GM19239 (cell line): ENCODE measurements at regions not wholly inside any gene's neighbourhood (a gene's known extent, or its start where the extent isn't known, plus 50 kb on each side); places are given as distances from the start of the nearest gene placed in this dataset.
"Not testable (repeated sequence)": the region's sequence is repeated elsewhere in the genome, so short reads cannot be mapped to it uniquely, and the experiment has no call there.

ENCODE experiments used
- DNase-seq: peaks from one replicate; pipeline ENCODE4 v3.0.0; 2011; ENCODE audit warnings: low spot score; ENCODE audit not compliant: insufficient read length
- FAIRE-seq: peaks from 2 replicates; lab custom pipeline; 2011; peaks lifted over from hg19 to GRCh38; lab: Jason Lieb, UNC

DNA sequence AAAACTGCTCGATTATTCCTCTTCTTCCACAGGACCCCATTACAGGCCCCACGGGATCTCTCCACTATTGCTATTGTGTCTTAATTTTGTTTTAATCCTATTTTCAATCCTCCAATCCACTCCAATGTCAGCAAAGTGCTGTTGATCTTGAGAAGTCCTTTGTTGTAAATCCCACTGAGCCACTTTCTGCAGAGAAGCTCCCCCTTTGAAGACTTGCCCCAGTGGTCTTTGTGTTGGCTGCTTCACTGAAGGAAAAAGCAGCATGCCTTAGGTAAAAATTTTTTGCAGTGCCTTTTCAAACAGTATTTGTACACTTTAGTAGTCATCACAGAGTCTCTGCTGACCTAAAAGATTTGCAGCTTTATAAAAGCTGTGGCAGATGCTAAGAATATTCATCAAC is 252.0 kb upstream of the SLC7A11 start:
- no peak for DNase-seq
- FAIRE-seq = no peak

DNA sequence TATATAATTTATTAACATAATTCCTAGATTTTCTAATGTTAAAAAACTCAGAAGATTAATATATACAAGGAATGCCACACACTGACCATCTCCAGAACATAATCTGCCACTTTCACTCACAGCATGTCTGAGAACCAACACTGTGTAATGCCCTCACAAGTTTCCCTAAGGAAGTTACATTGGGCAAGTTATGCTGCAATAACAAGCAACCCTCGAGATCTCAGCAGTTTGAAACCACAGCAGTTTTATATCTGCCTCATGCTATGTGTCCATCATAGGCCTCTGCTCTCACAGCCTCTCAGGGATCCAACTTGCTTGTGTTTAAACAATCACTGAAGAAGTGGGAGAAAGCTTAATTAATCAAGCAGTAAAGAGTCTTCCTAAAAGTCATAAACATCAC is 250.0 kb upstream of the SLC7A11 start:
- DNase-seq (no peak), FAIRE-seq (no peak)

DNA sequence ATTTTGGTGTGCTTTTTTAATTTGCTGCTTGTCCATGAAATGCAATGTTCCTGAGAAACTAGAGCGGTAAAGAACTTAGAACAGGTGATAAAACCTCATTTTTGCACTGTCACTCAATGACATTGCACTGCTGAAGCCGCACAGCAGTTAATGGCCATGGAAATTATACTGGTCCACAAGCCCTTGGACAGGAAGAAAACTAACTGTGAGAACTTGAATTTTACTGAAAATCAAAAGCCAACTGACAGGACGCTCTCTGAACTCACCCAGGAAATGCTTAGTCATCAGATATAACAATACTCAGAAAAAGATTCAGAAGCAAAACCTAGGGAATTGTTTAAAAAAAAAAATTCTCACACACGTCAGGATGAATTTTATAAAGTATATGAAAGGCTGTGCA is 246.4 kb upstream of the SLC7A11 start:
- DNase-seq = no peak
- FAIRE-seq = no peak

DNA sequence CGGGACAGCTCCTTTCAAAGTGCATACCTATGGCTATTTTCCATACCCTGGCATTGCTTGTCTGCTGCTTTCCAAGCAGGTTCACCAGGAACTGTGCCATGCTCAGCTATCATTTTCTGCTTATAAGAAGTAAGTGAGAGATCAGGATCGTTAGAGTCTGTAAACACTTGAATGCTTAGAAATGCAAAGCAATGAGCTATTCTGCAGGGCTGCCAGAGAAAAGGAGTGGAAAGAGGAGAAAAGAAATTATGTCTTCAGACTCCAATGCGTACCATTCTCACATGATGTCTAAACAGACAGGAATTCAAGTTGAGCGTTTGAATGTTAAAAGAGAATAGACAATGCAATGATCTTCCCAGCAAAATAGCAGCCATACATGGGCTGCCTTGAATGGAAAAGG is 245.5 kb upstream of the SLC7A11 start:
- no peak for FAIRE-seq
- DNase-seq = no peak

DNA sequence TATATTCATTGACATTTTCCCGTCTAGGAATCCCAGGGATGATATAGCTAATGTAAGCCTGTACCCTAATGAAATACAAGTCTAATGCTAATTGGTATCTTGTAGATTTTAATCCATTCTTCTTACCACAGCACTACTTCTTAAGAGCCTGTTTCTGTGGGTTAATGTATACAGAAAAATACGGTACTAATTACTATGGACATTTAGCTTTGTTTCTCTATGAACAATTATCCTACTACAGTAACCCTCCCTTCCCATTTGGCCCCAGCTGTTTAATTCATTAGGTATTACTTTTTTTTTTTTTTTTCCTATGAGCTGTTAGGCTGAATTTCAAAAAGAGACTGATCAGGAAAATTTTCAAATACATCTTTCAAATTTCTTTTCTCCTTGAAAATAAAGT is 245.1 kb upstream of the SLC7A11 start:
- FAIRE-seq (no peak), DNase-seq (no peak)

DNA sequence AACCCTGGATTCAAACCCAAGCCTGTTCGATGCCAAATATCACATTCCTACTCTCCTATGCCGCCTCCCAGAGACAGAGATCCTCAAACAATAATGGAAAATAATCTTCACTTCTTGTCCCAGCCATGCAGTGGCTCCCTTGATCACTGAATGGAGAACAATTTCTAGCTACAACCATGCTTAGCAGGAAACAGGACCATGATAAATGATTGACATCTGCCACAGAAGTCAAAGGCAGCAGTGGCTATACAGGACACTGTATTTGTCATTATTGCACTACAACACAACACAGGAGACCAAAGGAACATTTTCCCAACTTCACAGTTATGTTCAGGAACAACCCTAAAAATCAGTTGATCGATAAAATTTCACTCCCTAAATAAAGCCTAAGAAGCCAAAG is 243.3 kb upstream of the SLC7A11 start:
- DNase-seq (no peak), FAIRE-seq (no peak)

DNA sequence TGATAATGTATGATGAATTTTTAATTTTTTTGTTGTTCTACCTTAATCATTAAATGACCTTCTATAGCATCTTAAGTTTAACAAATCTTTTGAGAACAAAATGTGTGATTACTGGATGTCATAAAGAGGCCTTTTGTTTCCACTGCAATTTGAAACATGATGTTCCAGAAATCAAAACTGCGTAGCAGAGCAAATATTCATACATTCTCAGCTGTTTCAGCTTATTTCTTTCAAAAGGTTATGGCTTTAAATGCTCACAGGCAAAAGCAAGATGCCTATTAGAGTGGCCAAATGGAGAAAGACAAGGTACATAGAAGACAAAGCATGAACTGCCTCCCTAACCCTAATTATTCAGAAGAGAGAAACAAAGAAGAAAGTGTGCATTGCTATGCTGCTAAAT is 233.0 kb upstream of the SLC7A11 start:
- no peak for FAIRE-seq
- no peak for DNase-seq

DNA sequence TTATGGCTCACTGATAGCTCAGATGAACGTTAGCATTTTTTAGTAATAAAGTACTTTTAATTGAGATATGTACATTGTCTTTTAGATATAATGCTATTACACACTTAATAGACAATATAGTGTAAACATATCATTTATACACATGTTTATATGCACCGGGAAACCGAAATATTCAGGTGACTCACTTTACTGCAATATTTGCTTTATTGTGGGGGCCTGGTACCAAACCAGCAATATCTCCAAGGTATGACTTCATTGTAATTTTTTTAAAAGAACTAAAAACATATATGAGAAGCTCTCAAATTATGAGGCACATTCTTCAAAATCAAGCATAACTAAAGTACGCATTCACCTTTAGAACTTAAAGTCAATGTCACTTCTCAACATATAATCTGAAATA is 231.2 kb upstream of the SLC7A11 start:
- FAIRE-seq (no peak), DNase-seq (no peak)

DNA sequence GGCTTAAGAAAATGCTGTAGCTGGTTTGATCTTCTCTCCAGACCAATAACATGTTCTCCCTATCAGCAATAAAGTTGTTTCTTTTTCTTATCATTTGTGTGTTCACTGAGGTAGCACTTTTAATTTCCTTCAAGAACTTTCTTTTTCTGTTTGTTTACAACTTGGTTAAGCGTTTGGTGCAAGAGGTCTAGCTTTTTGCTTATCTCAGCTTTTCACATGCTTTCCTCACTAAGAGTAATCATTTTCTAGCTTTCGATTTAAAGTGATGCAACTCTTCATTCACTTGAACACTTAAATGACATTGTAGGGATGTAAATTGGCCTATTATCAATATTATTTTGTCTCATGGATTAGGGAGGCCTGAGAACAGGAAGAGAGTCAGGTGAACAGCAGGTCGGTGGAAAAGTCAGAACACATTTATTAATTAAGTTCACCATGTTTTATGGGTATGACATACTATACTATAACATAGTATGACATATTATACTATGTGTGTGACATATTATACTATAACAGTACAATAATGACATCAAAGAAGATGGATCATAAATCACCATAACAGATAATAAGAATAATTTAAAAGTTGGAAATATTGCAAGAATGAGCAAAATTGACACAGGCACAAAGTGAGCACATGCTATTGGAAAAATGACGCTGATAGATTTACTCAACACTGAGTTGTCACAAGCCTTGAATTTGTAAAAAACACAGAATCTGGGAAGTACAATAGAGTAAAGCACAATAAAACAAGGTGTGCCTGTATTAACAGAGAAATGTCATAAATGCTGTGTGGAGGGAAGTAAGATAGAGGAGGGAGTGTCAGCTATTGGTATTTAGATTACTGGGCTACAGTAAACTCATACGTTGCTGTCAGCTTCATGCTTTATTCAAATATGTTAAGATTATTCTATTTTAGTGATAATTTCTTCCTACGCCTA is 218.6 kb upstream of the SLC7A11 start:
- DNase-seq = no peak
- FAIRE-seq = no peak

DNA sequence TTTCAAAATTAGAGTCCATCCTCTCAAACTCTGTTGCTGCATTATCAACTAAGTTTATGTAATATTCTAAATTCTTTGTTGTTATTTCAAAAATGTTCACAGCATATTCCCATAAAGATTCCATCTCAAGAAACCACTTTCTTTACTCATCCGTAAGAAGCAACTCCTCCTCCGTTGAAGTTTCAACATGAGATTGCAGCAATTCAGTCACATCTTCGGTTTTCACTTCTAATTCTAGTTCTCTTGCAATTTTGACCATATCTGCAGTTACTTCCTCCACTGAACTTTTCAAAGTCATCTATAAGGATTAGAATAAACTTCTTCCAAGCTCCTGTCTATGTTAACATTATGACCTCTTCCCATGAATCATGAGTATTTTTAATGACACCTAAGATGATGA is 216.6 kb upstream of the SLC7A11 start:
- DNase-seq (no peak), FAIRE-seq (no peak)

DNA sequence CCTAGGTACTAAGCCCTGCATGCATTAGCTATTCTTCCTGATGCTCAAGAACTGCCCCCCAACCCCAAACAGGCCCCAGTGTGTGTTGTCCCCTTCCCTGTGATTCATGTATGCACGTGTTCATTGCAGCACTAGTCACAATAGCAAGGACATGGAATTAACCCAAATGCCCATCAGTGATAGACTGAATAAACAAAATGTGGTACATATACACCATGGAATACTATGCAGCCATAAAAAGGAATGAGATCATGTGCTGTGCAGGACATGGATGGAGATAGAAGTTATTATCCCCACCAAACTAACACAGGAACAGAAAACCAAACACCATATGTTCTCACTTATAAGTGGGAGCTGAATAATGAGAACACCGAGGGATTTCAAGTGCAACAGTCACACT is 214.2 kb upstream of the SLC7A11 start:
- DNase-seq, FAIRE-seq: not testable (repeated sequence)

DNA sequence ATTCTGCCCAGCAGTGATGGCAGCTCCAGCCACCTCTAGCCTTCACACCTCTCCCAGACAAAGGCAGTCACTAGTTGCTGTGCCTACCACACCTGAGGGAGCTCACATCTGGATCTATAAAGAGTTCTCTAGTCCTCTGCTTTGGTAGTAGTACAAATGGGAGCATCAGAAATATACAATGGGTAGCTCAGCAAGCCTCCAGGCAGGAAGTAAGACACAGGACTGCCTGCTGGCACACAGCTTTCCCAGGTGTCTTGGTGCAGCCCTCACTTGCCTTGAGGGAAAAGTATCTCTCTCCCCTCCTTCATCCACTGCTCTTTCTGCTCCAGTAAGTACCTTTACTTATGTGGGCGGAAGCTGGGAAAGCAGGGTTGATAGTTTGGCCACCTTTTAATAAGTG is 212.9 kb upstream of the SLC7A11 start:
- DNase-seq = no peak
- no peak for FAIRE-seq

DNA sequence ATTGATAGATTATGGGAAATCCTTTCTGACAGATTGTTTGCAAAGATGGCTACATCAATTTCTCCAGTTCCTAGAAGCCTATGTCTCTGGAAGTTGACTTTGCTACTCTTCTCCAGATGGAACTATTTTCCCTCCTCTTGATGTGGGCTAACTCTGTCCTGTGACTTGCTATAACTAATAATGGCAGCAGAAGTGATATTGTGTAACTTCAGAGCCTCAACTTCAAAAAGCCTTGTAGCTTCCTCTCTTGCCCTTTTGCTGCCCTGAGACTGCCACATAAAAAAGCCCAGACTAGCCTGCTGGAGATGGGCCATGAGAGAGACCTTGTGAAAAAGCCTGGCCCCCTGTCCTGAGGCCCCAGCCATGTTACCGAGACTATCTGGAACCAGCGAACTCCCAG is 210.7 kb upstream of the SLC7A11 start:
- DNase-seq = no peak
- FAIRE-seq = no peak

DNA sequence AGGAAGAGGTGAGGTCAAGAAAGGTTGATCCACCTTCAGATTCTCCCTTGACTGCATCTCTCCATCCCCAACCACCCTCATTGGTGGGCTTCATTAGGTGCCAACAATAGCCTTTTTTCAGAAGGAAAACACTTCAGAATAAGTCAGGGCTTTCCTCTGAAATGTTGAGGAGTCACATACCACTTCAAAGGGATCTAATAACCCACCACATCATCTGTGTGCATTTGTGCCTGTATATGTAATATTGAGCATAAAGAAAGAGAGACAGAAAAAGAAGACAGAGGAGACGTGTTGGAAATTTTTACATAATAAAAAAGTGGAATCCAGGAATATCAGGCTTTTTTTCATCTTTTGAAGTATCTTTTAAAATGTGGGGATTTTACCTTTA is 209.1 kb upstream of the SLC7A11 start:
- no peak for FAIRE-seq
- no peak for DNase-seq

DNA sequence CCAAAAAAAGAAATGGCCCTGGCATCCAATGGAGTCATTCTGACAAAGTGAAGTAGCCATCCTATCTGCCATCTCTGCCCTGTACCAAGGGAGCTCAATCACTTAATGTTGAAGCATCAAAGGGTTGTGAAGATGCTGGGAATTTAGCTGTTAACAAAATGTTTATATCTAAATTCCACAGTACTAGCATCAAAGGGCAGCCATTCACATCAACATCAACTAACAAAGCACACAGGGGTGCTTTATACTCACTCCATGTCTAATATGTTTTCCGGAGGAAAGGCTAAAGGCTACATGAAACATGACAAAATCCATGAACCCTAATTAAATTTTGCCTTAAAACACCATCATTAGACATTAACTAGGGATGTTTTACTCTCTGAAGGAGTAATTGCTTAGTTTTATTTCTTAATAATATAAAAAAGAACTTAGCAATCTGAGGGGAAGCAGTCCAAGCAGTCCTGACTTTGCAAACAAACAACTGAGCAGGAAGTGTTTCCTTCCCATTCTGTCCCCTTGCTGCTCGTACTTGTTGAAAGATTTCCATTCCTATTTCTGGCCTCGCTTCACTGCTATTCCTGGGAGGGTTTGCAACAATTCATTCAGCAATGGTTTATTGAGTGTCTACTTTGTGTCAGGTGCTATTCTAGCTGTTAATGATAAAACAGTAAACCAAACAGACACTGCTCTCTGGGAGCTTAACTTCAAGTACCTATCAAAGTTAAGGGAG is 208.6 kb upstream of the SLC7A11 start:
- no peak for FAIRE-seq
- DNase-seq = no peak

DNA sequence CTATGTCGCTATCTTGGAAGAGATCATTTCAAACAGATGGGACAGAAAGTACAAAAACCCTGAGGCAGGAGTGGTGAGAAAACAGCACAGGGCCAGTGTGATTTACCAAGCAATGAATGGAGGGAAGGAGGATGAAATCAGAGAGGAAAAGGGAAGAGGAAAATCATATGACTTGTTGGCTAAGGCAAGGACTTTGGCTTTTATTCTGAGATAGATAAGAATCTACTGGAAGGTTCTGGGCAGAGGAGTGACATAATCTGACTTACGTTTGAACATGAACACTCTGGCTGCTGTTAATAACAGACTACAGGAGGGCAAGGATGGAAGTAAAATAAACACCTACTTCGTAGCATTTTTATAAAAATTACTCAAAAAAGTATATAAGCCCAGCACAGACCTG is 207.8 kb upstream of the SLC7A11 start:
- FAIRE-seq (no peak), DNase-seq (no peak)

DNA sequence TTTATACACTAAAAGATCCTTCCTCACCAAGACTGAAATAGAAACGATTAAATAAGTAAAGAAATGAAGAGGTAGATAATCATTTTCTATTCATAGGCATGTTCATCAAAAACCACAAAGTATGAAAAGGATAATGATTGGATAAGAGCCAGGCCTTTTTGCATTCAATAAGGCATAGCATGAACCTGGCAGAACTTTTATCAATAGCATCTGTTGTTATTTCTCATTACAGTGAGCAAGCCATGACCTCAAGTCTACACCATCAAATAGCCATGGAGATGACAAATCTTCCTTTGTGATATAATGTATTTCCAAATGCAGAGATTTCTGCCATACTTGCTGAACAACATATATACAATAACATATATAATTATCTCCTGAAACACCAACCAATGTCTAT is 206.0 kb upstream of the SLC7A11 start:
- FAIRE-seq (no peak), DNase-seq (no peak)

DNA sequence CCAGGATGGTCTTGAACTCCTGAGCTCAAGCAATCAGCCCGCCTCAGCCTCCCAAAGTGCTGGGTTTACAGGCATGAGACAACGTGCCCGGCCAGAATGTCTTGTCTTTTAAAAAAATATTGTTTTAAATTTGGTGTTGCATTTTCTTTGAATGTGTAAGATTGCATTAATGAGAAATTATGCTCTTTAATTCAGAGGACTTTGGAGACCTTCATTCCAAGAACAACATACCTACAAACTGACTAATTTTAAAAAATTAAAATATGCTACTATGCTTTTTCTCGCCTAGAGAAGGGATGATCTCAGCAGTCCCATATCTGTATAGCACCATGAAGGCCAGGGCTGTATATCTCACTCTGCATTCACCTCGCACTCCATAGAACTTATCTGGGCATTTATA is 204.3 kb upstream of the SLC7A11 start:
- DNase-seq = no peak
- no peak for FAIRE-seq

DNA sequence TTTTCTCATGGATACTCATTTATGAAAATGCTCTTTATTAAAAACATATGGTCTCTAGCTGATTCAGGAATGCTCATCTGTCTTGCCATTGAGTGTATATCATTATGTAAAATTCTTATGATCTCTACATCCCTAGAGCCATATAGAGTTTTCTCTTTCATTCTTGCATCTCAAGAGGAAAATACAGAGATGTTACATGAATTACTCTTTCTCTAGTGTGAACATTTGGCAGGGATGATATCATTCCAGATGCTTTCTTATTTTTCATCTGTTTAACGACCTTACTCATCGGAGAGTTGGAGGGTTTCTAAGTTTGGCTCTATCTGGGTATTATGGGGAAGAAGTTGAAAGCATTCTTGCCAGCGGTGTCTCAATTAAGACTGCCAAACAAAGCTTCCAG is 202.9 kb upstream of the SLC7A11 start:
- DNase-seq (no peak), FAIRE-seq (no peak)

DNA sequence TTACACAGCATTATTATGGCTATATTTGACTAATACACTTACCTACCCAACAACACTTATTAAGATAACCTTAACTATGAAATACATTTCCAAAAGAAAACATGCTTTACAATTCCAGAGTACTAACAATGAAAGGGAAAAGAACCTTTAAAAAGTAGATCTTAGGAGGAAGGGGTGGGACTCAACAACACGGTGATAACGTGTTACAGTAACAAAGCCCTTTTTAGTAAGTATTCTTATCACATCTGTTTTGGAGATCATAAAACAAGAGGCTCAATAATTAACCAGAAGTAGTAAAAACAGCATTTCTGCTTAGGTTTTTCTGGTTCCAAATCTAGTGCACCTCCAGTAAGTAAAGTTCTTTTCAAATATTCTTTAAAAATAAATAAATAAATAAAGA is 202.1 kb upstream of the SLC7A11 start:
- DNase-seq (no peak), FAIRE-seq (no peak)

DNA sequence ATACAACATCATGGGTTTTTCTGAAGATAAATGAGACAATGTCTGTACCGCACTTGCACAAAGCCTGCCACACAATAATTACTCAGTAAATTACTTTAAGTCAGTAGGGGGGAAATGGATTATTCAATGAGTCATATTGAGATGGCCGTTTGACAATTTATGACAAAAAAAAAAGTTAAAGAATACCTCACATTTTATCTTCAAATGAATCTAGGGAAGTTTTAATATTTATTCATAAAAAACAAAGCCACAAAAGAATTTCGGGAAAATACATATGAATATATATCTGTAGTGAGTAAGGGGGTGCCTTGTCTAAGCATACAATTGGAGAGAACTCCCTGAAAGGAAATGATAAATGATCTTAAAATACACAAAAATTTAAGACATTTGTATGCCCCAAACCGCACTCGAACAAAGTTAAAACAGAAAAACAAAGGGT is 197.0 kb upstream of the SLC7A11 start:
- FAIRE-seq (no peak), DNase-seq (no peak)

DNA sequence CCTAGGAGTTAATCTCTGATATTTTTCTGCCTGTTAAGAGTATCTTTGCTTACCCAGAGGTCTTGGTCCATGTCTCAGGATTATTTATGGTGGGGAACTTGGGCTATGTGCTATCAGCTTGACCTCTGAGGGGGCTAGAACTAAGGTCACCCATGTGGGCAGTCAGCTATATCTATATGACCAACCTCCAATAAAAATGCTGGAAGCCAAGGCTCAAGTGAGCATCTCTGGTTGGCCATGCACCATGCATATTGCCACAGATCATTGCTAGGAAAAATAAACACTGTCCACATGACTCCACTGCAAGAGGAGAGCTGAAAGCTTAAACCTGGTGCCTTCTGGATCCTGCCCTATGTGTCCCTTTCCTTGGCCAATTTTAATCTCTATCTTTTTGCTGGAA is 196.5 kb upstream of the SLC7A11 start:
- no peak for FAIRE-seq
- no peak for DNase-seq
